Activated CD8-positive, alpha-beta memory T cell treated with anti-CD3 and anti-CD28 coated beads, Interleukin-2, amount 50 U/mL, for 4 hours (primary cell): ENCODE measurements at regions not wholly inside any gene's neighbourhood (a gene's known extent, or its start where the extent isn't known, plus 50 kb on each side); places are given as distances from the start of the nearest gene placed in this dataset.
"Not testable (repeated sequence)": the region's sequence is repeated elsewhere in the genome, so short reads cannot be mapped to it uniquely, and the experiment has no call there.

Source experiments
- DNase-seq: peaks from one replicate; pipeline ENCODE4 v3.0.0-alpha.2; 2020

- DNase-seq: no peak
Measured at GRCh38 chr11:16526947-16527346, 170.6 kb upstream of the SOX6 start.

GRCh38 chr11:16520713-16521112 is 164.4 kb upstream of the SOX6 start:
- DNase-seq: not testable (repeated sequence)

- DNase-seq: no peak
Measured at GRCh38 chr11:16512899-16513241, 156.5 kb upstream of the SOX6 start.

GRCh38 chr11:16512198-16512898 is 156.0 kb upstream of the SOX6 start:
- no peak for DNase-seq

GRCh38 chr11:16511116-16512114 is 155.1 kb upstream of the SOX6 start:
- no peak for DNase-seq

- DNase-seq: no peak
Measured at GRCh38 chr11:16505481-16505880, 149.1 kb upstream of the SOX6 start.

- DNase-seq: not testable (repeated sequence)
Measured at GRCh38 chr11:16503891-16504290, 147.5 kb upstream of the SOX6 start.

- DNase-seq: no peak
Measured at GRCh38 chr11:16494918-16495691, 138.8 kb upstream of the SOX6 start.

- no peak for DNase-seq
Measured at GRCh38 chr11:16484434-16484833, 128.1 kb upstream of the SOX6 start.

GRCh38 chr11:16474659-16475058 is 118.3 kb upstream of the SOX6 start:
- DNase-seq: no peak

GRCh38 chr11:16469968-16470367 is 113.6 kb upstream of the SOX6 start:
- DNase-seq: no peak

GRCh38 chr11:16468735-16469453 is 112.5 kb upstream of the SOX6 start:
- DNase-seq: no peak

- DNase-seq: no peak
Measured at GRCh38 chr11:16460508-16460907, 104.2 kb upstream of the SOX6 start.

GRCh38 chr11:16456366-16456765 is 100.0 kb upstream of the SOX6 start:
- no peak for DNase-seq

- DNase-seq: no peak
Measured at GRCh38 chr11:16454289-16454863, 98.0 kb upstream of the SOX6 start.

GRCh38 chr11:16448123-16448717 is 91.9 kb upstream of the SOX6 start:
- no peak for DNase-seq

GRCh38 chr11:16441461-16441860 is 85.1 kb upstream of the SOX6 start:
- DNase-seq: no peak

- no peak for DNase-seq
Measured at GRCh38 chr11:16440136-16440535, 83.8 kb upstream of the SOX6 start.

GRCh38 chr11:16434036-16434435 is 77.7 kb upstream of the SOX6 start:
- DNase-seq: no peak

- DNase-seq: no peak
Measured at GRCh38 chr11:16430674-16431073, 74.3 kb upstream of the SOX6 start.

GRCh38 chr11:16421826-16422225 is 65.5 kb upstream of the SOX6 start:
- no peak for DNase-seq
